Adrenal gland (tissue), 9 donors: ENCODE measurements at regions not wholly inside any gene's neighbourhood (a gene's known extent, or its start where the extent isn't known, plus 50 kb on each side); places are given as distances from the start of the nearest gene placed in this dataset.

Experiments used
- DNase-seq, 7 donors: peaks; one replicate each; pipeline ENCODE4 v3.0.0-alpha.2; 2019 to 2020
- H3K27ac ChIP-seq, 5 donors: fragments of 200-600 bp; sonication (generic) in 4 of 5; 1 replicate in 3 of 5; 2 replicates in 2 of 5; pipeline versions ENCODE4 v1.5.1 to v1.8.0; 2016 to 2020; ENCODE audit warnings: mild to moderate bottlenecking in 1 of 5
- H3K27me3 ChIP-seq: fragments of 200-600 bp; 2 replicates; pipeline ENCODE4 v1.8.0; 2021
- H3K36me3 ChIP-seq, 2 donors: fragments of 200-600 bp; replicated peaks in 1 of 2; 1 replicate in 1 of 2; 2 replicates in 1 of 2; pipeline versions ENCODE4 v1.5.1 to v1.8.0; 2018 to 2022
- H3K4me1 ChIP-seq, 2 donors: fragments of 200-600 bp; replicated peaks in 1 of 2; 1 replicate in 1 of 2; 2 replicates in 1 of 2; pipeline versions ENCODE4 v1.5.1 to v1.8.0; 2018 to 2021
- H3K4me3 ChIP-seq, 4 donors: fragments of 200-600 bp; sonication (generic) in 3 of 4; one replicate each; pipeline ENCODE4 v1.5.1; 2016 to 2018
- H3K9me3 ChIP-seq, 3 donors: fragments of 200-600 bp; sonication (generic) in 1 of 3; replicated peaks in 1 of 3; 1 replicate in 2 of 3; 2 replicates in 1 of 3; pipeline versions ENCODE4 v1.5.1 to v1.8.0; 2016 to 2021
- POLR2A ChIP-seq, 2 donors: fragments of 450-650 bp; IDR thresholded peaks; one replicate each; pipeline ENCODE4 v1.6.1; 2017; ENCODE audit warnings: antibody characterized with exemption in 2 of 2, mild to moderate bottlenecking in 2 of 2, moderate library complexity in 1 of 2
- WGBS, 4 donors: extraction: QIAGEN DNeasy Blood & Tissue Kit in 2 of 4; methylation state at CpG; one replicate each; pipeline versions ENCODE4 v1.1.5 to v1.1.7; 2013 to 2017; 5-methylcytosine and 5-hydroxymethylcytosine counted together
- intact Hi-C, 2 donors: fragments of 100-400 bp; cut with DNase I; formaldehyde crosslinking; loops; one replicate each; pipeline versions ENCODE4 v1.14.1 to v1.15.0; 2022 to 2023
- TF ChIP-seq, protein P1 (sequence below), 6 experiments: fragments of 450-650 bp in 4 of 6; fragments of 200-600 bp in 2 of 6; sonication (generic) in 1 of 6; IDR thresholded peaks; 1 replicate in 5 of 6; 2 replicates in 1 of 6; pipeline versions ENCODE4 v1.5.1 to v1.8.0; 2016 to 2021; ENCODE audit warnings: antibody characterized with exemption in 6 of 6, mild to moderate bottlenecking in 2 of 6, moderate library complexity in 1 of 6
- donor health status: healthy with polysubstance abuse.
- donor health status: Bipolar disorder and iron deficiency.
- donor health status: DM: yes; HTN: yes; CAD: no.
- donor health status: DM: no; HTN: no; CAD: no.
- donor health status: DM: no; HTN: no; CAD: no.

DNA sequence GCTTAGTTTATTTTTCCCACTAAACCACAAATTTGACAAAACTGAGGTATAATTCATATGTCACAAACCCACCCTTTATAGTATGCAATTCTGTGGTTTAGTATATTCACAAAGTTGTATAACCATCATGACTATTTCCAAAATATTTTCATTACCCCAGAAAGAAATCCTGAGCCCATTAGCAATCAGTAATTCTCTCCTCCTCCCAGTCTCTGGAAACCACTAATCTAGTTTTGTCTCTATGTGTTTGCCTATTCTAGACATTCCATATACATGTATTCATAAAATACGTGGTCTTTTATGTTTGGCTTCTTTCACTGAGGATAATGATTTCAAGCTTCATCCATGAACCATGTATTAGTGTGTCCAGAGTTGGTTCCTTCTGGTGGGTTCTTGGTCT lies 267.6 kb downstream of the AEBP2 start:
- intact Hi-C loops, result no loop called here
- no peak for DNase-seq
- 79 to 96% (median 89%) methylated on average over 1 of the region's 1 CpG for WGBS, 4 donors
- Histone ChIP-seq H3K27me3 (no peaks in the 10 kb centered on the region), H3K9me3 (peaks cover 0 to 19% (median 0%) of the 10 kb centered on the region in 3 donors), H3K4me3 (no peak overlapping the region), H3K27ac (no peak overlapping the region), H3K4me1 (no peaks in the 10 kb centered on the region), H3K36me3 (no peaks in the 10 kb centered on the region)
- TF ChIP-seq, protein P1, sequence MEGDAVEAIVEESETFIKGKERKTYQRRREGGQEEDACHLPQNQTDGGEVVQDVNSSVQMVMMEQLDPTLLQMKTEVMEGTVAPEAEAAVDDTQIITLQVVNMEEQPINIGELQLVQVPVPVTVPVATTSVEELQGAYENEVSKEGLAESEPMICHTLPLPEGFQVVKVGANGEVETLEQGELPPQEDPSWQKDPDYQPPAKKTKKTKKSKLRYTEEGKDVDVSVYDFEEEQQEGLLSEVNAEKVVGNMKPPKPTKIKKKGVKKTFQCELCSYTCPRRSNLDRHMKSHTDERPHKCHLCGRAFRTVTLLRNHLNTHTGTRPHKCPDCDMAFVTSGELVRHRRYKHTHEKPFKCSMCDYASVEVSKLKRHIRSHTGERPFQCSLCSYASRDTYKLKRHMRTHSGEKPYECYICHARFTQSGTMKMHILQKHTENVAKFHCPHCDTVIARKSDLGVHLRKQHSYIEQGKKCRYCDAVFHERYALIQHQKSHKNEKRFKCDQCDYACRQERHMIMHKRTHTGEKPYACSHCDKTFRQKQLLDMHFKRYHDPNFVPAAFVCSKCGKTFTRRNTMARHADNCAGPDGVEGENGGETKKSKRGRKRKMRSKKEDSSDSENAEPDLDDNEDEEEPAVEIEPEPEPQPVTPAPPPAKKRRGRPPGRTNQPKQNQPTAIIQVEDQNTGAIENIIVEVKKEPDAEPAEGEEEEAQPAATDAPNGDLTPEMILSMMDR (IDR thresholded peaks at IDR 0.05), result no peak
- no peak for TF ChIP-seq POLR2A (IDR thresholded peaks at IDR 0.05)

DNA sequence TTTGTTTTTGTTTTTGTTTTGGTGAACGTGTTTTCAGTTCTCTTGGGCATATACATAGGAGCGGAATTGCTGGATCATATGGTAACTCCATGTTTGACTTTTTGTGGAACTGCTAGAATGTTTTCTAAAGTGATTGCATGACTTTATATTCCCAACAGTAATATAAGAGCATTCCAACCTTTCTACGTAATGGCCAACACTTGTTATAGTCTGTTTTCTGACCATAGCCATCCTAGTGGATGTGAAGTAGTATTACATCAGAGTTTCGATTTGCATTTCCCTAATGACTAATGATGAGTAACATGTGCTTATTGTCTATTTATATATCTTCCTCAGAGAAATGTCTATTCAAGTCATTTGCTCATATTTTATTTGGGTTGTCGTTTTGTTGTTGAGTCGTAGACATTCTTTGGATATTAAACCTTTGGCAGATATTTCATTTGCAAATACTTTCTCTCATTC lies 268.7 kb downstream of the AEBP2 start:
- DNase-seq, result no peak
- Histone ChIP-seq H3K9me3 (peaks cover 0 to 16% (median 0%) of the 10 kb centered on the region in 3 donors), H3K27ac (no peak overlapping the region), H3K4me3 (no peak overlapping the region), H3K36me3 (no peaks in the 10 kb centered on the region), H3K27me3 (no peaks in the 10 kb centered on the region), H3K4me1 (no peaks in the 10 kb centered on the region)
- intact Hi-C loops, result no loop called here
- TF ChIP-seq POLR2A (IDR thresholded peaks at IDR 0.05), result no peak
- TF ChIP-seq, protein P1 (IDR thresholded peaks at IDR 0.05), result no peak
- 69 to 79% (median 72%) methylated on average over 6 of the region's 6 CpGs for WGBS, 4 donors

DNA sequence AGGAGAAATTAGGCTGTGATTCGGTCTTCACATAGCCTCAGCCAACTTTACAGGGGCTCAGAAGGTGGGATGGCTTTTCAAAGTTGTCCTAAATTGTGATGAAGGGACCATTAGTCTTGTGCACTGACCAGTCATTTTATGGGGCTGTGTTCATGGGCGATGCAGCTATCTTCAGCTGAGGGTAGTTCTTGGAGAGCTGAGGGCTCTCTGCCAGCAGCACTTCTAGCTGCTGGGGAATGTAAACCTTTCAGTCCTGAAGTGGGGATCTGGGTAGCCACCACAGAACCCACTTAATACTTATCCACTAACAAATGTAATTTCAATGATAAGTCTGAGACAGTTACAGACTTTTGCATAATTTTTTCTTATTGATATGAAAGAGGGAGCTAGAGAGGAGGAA lies 270.6 kb downstream of the AEBP2 start:
- intact Hi-C loops, result no loop called here
- no peaks in the 10 kb centered on the region for H3K36me3 ChIP-seq
- H3K4me1 ChIP-seq, result no peaks in the 10 kb centered on the region
- no peak for DNase-seq
- no peak overlapping the region for H3K27ac ChIP-seq
- no peak overlapping the region for H3K4me3 ChIP-seq
- TF ChIP-seq POLR2A (IDR thresholded peaks at IDR 0.05), result no peak
- TF ChIP-seq, protein P1 (IDR thresholded peaks at IDR 0.05), result no peak
- WGBS, 4 donors, result 40 to 74% (median 51%) methylated on average over 2 of the region's 2 CpGs
- H3K27me3 ChIP-seq, result no peaks in the 10 kb centered on the region
- H3K9me3 ChIP-seq, result peaks cover 0 to 11% (median 0%) of the 10 kb centered on the region in 3 donors

DNA sequence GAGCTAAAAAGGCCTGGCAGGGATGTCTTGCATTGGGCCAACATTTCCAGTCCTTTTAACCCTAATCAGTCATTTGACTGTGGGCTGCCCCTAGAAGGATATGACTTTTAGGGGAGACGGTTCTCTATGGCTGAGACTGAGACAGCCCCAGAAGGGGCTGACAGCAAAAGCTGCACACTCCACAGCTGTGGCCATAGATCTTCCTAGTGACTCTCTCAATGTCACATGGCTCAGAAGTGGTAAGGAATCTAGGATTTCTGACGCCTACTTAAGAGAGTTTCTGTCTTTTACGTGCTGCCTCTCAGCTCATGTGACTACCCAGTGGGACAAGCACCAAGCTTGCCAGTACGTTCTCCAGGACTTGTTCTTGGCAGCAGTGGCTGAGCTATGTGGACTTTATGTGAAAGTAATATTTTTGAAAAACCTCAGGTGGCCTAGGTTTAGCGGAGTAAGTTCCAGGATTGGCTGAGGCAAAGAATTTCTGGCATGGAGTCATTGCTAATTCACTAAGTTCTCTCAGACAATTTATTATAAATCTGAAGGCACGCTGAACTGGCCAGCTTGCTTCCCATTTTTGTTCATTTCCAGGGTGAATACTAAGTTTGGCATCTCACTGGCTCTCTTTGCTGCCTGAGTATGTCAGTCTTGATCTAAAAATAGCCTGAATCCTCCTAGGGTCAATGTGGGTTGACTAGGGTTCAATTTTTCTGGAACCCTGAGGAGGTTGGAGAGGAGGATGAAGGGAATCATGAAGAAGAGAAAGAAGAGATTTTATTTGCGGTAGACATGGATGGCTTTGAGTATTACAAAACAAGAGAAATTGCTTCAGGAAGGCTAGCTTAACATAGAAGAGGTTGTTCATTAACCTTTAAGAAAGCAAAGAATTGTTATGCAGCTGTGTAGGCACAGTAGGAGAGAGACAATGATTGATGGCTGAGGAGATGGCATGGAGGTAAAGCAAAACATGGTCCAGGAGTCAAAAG lies 271.8 kb downstream of the AEBP2 start:
- no peaks in the 10 kb centered on the region for H3K27me3 ChIP-seq
- TF ChIP-seq POLR2A (IDR thresholded peaks at IDR 0.05), result no peak
- TF ChIP-seq, protein P1 (IDR thresholded peaks at IDR 0.05), result no peak
- no peak overlapping the region for H3K4me3 ChIP-seq
- WGBS, 4 donors, result 43 to 68% (median 59%) methylated on average over 7 of the region's 7 CpGs
- H3K9me3 ChIP-seq, result peaks cover 0 to 8% (median 0%) of the 10 kb centered on the region in 3 donors
- H3K27ac ChIP-seq, result peak overlapping the region in 1 of 5 donors; percentile 44
- intact Hi-C loops, result no loop called here
- H3K4me1 ChIP-seq, result no peaks in the 10 kb centered on the region
- no peak for DNase-seq
- H3K36me3 ChIP-seq, result no peaks in the 10 kb centered on the region
